ENCODE measurements at regions not wholly inside any gene's neighbourhood (a gene's known extent, or its start where the extent isn't known, plus 50 kb on each side); places are given as distances from the start of the nearest gene placed in this dataset.

GRCh38 chr12:111194703-111195051 lies 174.2 kb downstream of the PHETA1 start:
- DNase-seq: no peak

- DNase-seq: no peak
Observed at GRCh38 chr12:111193977-111194702, 174.8 kb downstream of the PHETA1 start.

GRCh38 chr12:111193496-111193895 lies 175.4 kb downstream of the PHETA1 start:
- no peak for DNase-seq

GRCh38 chr12:111193067-111193466 lies 175.8 kb downstream of the PHETA1 start:
- DNase-seq: no peak

- no peak for DNase-seq
Observed at GRCh38 chr12:111192647-111193046, 176.2 kb downstream of the PHETA1 start.

GRCh38 chr12:111190741-111191526 lies 178.0 kb downstream of the PHETA1 start:
- DNase-seq: no peak

- DNase-seq: no peak
Observed at GRCh38 chr12:111189792-111190191, 179.1 kb downstream of the PHETA1 start.

- DNase-seq: no peak
Observed at GRCh38 chr12:111188436-111188835, 180.5 kb downstream of the PHETA1 start.

GRCh38 chr12:111186347-111186746 lies 182.5 kb downstream of the PHETA1 start:
- DNase-seq: no peak

GRCh38 chr12:111185889-111186227 lies 183.0 kb downstream of the PHETA1 start:
- DNase-seq: no peak

GRCh38 chr12:111185206-111185888 lies 183.5 kb downstream of the PHETA1 start:
- DNase-seq: no peak

GRCh38 chr12:111184161-111184560 lies 184.7 kb downstream of the PHETA1 start:
- DNase-seq: no peak

- DNase-seq: no peak
Observed at GRCh38 chr12:111183094-111183493, 185.8 kb downstream of the PHETA1 start.

GRCh38 chr12:111182382-111182781 lies 186.5 kb downstream of the PHETA1 start:
- no peak for DNase-seq

- no peak for DNase-seq
Observed at GRCh38 chr12:111181143-111181726, 187.7 kb downstream of the PHETA1 start.

- no peak for DNase-seq
Observed at GRCh38 chr12:111180426-111181142, 188.3 kb downstream of the PHETA1 start.

- no peak for DNase-seq
Observed at GRCh38 chr12:111178181-111179081, 190.5 kb downstream of the PHETA1 start.

GRCh38 chr12:111175396-111176094 lies 193.3 kb downstream of the PHETA1 start:
- no peak for DNase-seq

GRCh38 chr12:111174961-111175345 lies 193.9 kb downstream of the PHETA1 start:
- no peak for DNase-seq

- DNase-seq: peak; percentile 6
Observed at GRCh38 chr12:111174251-111174960, 194.5 kb downstream of the PHETA1 start.

- DNase-seq: no peak
Observed at GRCh38 chr12:111173836-111174235, 195.1 kb downstream of the PHETA1 start.

Data from CD4-positive, alpha-beta T cell treated with Interleukin-12 subunit alpha and Interleukin-12 subunit beta, for 1 hour (primary cell).